ENCODE measurements at regions not wholly inside any gene's neighbourhood (a gene's known extent, or its start where the extent isn't known, plus 50 kb on each side); places are given as distances from the start of the nearest gene placed in this dataset.
"Not testable (repeated sequence)": the region's sequence is repeated elsewhere in the genome, so short reads cannot be mapped to it uniquely, and the experiment has no call there.

DNA sequence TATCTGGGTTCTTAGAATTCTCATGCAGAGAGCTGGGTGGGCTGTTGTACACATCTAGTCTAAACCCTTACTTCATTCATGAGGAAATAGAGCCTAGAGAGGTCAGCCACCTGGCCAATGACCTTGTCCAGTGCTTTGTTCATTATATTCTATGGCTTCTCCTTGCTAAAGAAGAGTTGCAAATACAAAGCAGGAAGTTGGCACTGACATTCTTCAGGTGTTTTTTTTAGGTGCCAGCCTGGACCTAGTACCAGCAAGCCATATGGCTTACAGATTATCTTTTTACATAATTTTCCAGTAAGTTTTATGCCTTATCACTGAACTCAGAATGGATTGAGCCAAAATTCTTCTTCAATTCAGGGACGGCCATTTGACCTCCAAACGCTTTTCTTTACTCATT is 54.7 kb upstream of the PGM2 start:
- no peak for DNase-seq

DNA sequence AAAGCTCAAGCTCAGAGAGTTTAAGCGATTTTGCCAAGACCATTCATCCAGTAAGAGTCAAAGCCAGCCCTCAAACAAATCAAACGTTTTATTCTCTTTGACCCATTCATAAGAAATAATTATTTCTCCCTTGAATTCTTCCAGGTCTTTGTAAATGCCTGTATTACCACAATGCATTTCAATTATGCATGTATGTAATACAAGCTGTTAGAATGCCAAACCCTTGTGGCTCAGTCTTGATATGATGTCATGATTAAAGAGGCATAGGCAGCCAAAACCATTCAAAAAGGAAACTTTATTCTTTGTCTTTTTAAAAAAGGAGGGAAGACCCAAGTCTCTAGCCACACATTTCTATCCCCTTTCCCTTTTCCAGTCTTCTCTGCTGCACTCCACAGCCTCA is 56.5 kb upstream of the PGM2 start:
- no peak for DNase-seq

DNA sequence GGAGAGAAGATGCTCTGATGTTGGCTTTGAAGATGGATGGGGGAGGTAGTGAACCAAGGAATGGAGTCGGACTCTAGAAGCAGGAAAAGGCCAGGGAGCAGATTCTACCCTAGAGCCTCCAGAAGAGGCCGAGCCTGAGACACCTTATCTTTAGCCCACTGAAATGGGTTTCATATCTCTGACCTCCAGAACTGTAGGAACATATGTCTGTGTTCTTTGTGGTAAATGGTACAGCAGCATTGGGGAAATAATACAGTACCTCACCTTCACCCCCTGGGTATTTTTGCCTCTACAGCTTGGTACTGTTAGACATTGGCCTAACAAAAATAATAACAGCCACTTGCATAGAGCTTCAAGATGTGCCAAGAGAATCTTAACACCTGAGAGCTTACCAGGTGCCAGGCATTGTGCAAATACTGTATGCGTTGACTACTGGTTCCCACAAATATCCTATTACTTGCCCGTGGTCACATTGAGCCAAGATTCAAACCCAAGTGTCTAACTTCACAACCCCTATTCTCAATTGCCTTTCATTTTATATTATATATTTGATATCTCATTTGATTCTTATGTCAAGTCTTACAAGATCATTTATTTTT is 57.0 kb upstream of the PGM2 start:
- no peak for DNase-seq

GRCh38 chr4:37767546-37767945 is 58.9 kb upstream of the PGM2 start:
- peak; percentile 32 for DNase-seq

DNA sequence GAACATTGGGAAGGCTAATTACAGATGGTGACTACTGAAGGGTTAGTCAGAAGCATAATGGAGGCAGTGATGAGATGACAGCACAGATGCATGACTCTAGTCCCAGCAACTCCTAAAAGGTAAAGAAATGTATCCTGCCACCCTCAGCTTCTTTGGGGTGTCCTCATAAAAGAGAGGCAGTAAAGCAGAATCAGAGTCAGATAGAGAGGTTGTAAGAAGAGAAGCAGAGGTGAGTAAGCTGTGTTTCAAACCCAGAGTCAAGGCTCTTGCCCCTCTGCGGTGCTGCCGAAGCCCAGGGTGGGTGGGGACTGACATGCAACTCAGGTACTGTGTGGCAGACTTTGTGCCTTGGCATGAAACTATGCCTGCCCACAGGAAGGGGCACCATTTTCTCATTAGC is 59.5 kb upstream of the PGM2 start:
- DNase-seq, result no peak

- no peak for DNase-seq
Measured at GRCh38 chr4:37765741-37766140, 60.7 kb upstream of the PGM2 start.

GRCh38 chr4:37763831-37764230 is 62.7 kb upstream of the PGM2 start:
- no peak for DNase-seq

DNA sequence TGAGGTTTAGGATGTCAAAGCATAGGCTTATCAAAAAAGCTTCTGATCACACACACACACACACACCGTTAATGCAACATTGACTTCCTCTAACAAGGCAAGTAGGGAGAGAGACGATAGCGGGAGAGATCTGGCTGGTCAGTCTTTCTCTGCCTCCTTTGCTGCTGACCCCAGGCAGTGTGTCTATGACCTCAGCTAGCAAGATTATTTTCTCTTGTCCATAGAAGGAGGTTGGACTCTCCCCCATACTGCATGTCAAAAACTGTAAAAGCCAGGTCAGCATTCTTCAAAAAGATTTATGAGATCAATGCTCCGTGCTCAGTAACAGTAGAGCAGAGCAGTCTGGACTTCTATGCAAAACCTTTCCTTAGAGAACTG is 63.5 kb upstream of the PGM2 start:
- no peak for DNase-seq

GRCh38 chr4:37762294-37762990 is 64.0 kb upstream of the PGM2 start:
- no peak for DNase-seq

- DNase-seq, result no peak
Measured at GRCh38 chr4:37760840-37761239, 65.6 kb upstream of the PGM2 start.

DNA sequence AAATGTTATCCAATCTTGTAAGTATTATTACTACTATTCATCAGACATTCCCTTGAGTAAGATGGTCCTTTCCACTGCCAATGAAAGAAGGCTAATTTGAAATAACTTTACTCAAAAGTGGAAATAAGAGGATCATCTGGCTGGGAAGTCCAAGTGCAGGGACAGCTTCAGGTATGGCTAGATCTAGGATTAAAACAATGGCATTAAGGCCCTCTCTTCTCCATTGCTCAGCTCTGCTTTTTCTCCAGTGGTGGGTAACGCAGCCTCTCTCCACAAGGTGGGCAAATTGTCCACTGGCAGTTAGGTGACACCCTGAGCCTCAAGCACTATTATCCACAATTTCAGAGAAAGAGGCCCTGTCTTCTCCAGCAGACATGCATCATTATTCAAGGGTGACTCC is 66.7 kb upstream of the PGM2 start:
- DNase-seq, result no peak

GRCh38 chr4:37758226-37758625 is 68.3 kb upstream of the PGM2 start:
- DNase-seq, result no peak

GRCh38 chr4:37757761-37758160 is 68.7 kb upstream of the PGM2 start:
- DNase-seq, result no peak

- DNase-seq, result no peak
Measured at GRCh38 chr4:37757121-37757520, 69.4 kb upstream of the PGM2 start.

GRCh38 chr4:37754410-37755185 is 68.4 kb upstream of the RELL1 start:
- peak; percentile 8 for DNase-seq

GRCh38 chr4:37749398-37749988 is 63.3 kb upstream of the RELL1 start:
- no peak for DNase-seq

DNA sequence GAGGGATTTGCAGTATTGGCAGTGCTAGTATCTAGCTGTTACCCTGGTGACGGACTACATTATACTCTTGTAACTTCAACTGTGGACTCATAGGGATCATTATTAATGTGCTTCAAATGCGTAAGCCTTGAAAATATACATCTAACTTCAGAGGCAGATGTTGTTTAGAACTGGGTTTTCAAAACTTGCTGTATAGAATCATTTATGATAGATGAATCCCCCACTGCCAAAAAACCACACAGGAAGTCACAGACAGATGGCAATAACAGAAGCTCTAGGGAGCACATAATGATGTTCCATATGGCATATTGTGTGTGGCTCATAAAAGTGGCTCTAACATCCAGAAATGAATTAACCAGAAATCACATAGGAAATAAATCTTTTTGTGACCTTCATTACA is 62.3 kb upstream of the RELL1 start:
- peak; percentile 8 for DNase-seq

GRCh38 chr4:37747772-37748330 is 61.7 kb upstream of the RELL1 start:
- DNase-seq, result no peak

GRCh38 chr4:37746852-37747251 is 60.7 kb upstream of the RELL1 start:
- DNase-seq, result not testable (repeated sequence)

DNA sequence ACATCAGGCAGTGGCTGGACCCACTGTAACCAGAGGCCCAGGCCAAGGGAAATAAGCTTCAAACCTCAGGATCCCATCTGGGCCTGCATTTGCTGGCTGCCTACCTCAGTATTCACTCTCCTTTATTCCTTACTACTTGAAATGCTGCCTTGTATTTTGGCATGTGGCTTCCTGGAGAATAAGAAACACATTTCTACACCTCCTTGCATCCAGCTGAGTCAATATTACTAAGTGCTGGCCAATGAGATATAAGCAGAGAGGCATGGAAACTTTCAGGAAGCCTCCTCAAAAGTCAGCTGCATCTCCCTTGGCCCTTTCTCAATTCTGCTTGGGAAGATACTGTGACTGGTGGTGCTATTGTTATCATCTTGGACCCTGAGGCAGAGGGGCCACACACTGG is 59.8 kb upstream of the RELL1 start:
- no peak for DNase-seq

DNA sequence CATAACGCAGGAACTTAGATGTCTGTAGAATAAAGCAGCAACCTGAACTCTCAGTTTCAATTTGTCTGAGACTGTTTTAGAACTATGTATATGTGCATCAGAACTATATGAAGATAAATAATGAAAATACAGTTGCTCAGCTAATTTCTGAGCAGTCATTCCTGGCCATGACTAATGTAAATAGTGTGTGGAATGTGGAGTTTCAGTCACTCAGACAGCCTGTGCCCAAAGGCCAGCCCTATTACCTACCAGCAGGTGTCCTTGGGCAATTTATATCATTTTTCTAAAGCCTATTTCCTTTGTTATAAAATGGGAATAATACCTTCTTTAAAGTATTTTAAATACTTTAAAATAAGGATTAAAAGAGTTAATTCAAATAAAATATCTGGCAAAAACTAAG is 56.0 kb upstream of the RELL1 start:
- DNase-seq, result no peak

DNA sequence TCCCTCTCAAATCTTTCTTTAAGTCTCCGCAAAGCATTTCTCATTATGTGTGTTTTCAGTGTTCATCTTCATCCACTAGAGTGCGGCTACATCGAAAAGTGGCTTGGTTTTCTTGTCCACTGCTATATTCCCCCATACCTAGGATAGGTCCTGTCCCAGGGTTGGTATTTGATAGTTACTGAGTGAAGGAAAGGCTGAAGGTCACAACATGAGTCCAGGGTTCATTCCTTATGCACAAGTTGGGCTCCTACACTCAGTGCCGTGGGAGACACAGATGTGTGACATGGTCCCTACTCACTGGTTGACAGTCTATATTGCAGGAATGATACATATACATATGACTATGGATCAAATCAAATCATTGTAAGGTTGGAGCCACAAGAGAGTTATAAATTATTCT is 55.4 kb upstream of the RELL1 start:
- DNase-seq, result no peak

DNA sequence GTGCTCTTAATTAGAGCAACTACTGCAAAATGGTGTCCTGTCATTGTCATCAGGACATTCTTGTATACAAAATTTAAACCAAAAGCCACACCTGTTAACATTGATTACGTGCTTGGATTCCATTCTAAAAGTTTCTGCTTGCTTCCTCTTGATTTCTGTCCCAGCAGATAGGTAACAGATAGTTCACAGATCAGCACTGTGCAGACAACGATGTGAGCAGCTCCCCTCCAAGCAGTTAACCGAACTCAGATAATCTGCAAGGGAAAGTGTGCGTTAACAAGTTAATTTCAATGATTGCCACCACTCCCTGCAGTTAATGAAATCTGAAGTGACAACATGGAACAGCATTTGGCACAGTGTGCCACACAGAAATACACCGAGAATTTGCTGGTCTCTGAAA is 54.4 kb upstream of the RELL1 start:
- DNase-seq, result no peak
